ENCODE measurements at regions not wholly inside any gene's neighbourhood (a gene's known extent, or its start where the extent isn't known, plus 50 kb on each side); places are given as distances from the start of the nearest gene placed in this dataset.

GRCh38 chr3:146892041-146892440, 286.9 kb upstream of the PLSCR5 start:
- POLR2A ChIA-PET, result no interaction called here
- H3K9me2 ChIP-seq, result no peaks in the 10 kb centered on the region
- no peak overlapping the region for H3K9ac ChIP-seq
- TF ChIP-seq USF2 (IDR thresholded peaks at IDR 0.05; ENCODE audit: borderline replicate concordance, low read depth, low read length), result no peak
- no peak for TF ChIP-seq PBX3 (IDR thresholded peaks at IDR 0.05)
- TF ChIP-seq CTCF (IDR thresholded peaks at IDR 0.05), result no peak
- no peak for TF ChIP-seq SIN3A (IDR thresholded peaks at IDR 0.05; ENCODE audit: borderline replicate concordance, low read depth, low read length)
- no peak for DNase-seq
- H3K36me3 ChIP-seq (replicated peaks in 1 of 2; ENCODE audit: control insufficient read depth in 1 of 2, insufficient read depth in 2 of 2, low read length in 1 of 2), result no peaks in the 10 kb centered on the region
- no peak overlapping the region for H3K4me3 ChIP-seq (ENCODE audit: low read depth in 2 of 2, low read length in 1 of 2)
- H3K4me1 ChIP-seq (ENCODE audit: control insufficient read depth in 1 of 2, insufficient read depth in 2 of 2, low read depth in 1 of 2, low read length in 1 of 2), result no peaks in the 10 kb centered on the region
- no peak overlapping the region for H3K4me2 ChIP-seq
- no peak overlapping the region for H2AFZ ChIP-seq (ENCODE audit: low read depth)
- H3K9me3 ChIP-seq, result no peaks in the 10 kb centered on the region
- H4K20me1 ChIP-seq (ENCODE audit: insufficient read depth), result no peaks in the 10 kb centered on the region
- 16% methylated on average over 5 of the region's 5 CpGs for WGBS (ENCODE audit: low lambda C conversion rate)
- no peaks in the 10 kb centered on the region for H3F3A ChIP-seq (replicated peaks; ENCODE audit: insufficient read depth)
- peaks cover 4% of the 10 kb centered on the region; the same call in 1 of the 2 replicates for H3K27me3 ChIP-seq (ENCODE audit: insufficient read depth)
- no peak overlapping the region for H3K27ac ChIP-seq (ENCODE audit: low read depth in 2 of 2, low read length in 1 of 2)
- CTCF ChIA-PET, result no interaction called here
- H3K79me2 ChIP-seq (ENCODE audit: insufficient read depth), result no peaks in the 10 kb centered on the region

DNA sequence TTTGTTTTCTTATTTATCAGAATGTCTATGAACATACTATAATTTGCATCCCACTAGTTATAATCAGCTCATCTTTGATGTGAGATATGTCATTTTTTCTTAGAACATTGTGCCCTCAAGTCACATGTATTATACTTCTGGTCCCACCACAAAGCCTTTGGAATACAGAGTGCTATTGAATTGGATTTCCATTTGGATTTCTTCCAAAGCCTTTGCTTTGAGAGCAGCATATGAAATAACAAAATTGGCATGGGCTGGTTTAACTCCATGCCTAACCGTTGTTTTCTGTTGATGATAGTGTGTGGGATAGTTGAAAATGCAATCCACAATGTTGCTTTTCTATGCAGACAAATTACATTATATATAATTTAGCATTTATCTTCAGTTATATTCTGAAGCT, 284.5 kb upstream of the PLSCR5 start:
- Histone ChIP-seq H3K36me3 (replicated peaks in 1 of 2; ENCODE audit: control insufficient read depth in 1 of 2, insufficient read depth in 2 of 2, low read length in 1 of 2) (no peaks in the 10 kb centered on the region), H3K4me2 (no peak overlapping the region), H3K4me1 (ENCODE audit: control insufficient read depth in 1 of 2, insufficient read depth in 2 of 2, low read depth in 1 of 2, low read length in 1 of 2) (no peaks in the 10 kb centered on the region), H3K79me2 (ENCODE audit: insufficient read depth) (no peaks in the 10 kb centered on the region), H3K9ac (no peak overlapping the region), H3K9me2 (no peaks in the 10 kb centered on the region), H2AFZ (ENCODE audit: low read depth) (no peak overlapping the region), H3K9me3 (no peaks in the 10 kb centered on the region), H3F3A (replicated peaks; ENCODE audit: insufficient read depth) (no peaks in the 10 kb centered on the region), H4K20me1 (ENCODE audit: insufficient read depth) (no peaks in the 10 kb centered on the region), H3K27me3 (ENCODE audit: insufficient read depth) (peaks cover 4% of the 10 kb centered on the region; the same call in 1 of the 2 replicates), H3K4me3 (ENCODE audit: low read depth in 2 of 2, low read length in 1 of 2) (no peak overlapping the region), H3K27ac (ENCODE audit: low read depth in 2 of 2, low read length in 1 of 2) (no peak overlapping the region)
- ChIA-PET POLR2A (no interaction called here), CTCF (no interaction called here)
- DNase-seq, result no peak
- 0% methylated on average over 1 of the region's 1 CpG for WGBS (ENCODE audit: low lambda C conversion rate)
- no peak for TF ChIP-seq RCOR1 (IDR thresholded peaks at IDR 0.05; ENCODE audit: low read length)
- no peak for TF ChIP-seq TCF12 (IDR thresholded peaks at IDR 0.05)
- TF ChIP-seq ELF1 (IDR thresholded peaks at IDR 0.05), result no peak
- TF ChIP-seq NFIC (IDR thresholded peaks at IDR 0.05; ENCODE audit: borderline replicate concordance), result no peak
- TF ChIP-seq IRF3 (IDR thresholded peaks at IDR 0.05; ENCODE audit: low read depth, low read length), result no peak
- no peak for TF ChIP-seq POLR2AphosphoS5 (IDR thresholded peaks at IDR 0.05; ENCODE audit: low read depth, low read length)
- no peak for TF ChIP-seq NRF1 (IDR thresholded peaks at IDR 0.05; ENCODE audit: low read depth, low read length)
- TF ChIP-seq EP300 (IDR thresholded peaks at IDR 0.05; ENCODE audit: borderline replicate concordance in 1 of 2, low read depth in 1 of 2, low read length in 1 of 2), result no peak
- no peak for TF ChIP-seq GATA2 (CRISPR knock-in tag; IDR thresholded peaks at IDR 0.05)
- no peak for TF ChIP-seq REST (IDR thresholded peaks at IDR 0.05; ENCODE audit: low read depth, low read length)
- TF ChIP-seq GABPA (IDR thresholded peaks at IDR 0.05; ENCODE audit: low read depth), result no peak
- no peak for TF ChIP-seq TEAD4 (IDR thresholded peaks at IDR 0.05; ENCODE audit: borderline replicate concordance, insufficient read depth)
- no peak for TF ChIP-seq YY1 (IDR thresholded peaks at IDR 0.05; ENCODE audit: low read depth)
- TF ChIP-seq, protein P1, sequence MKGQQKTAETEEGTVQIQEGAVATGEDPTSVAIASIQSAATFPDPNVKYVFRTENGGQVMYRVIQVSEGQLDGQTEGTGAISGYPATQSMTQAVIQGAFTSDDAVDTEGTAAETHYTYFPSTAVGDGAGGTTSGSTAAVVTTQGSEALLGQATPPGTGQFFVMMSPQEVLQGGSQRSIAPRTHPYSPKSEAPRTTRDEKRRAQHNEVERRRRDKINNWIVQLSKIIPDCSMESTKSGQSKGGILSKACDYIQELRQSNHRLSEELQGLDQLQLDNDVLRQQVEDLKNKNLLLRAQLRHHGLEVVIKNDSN (IDR thresholded peaks at IDR 0.05; ENCODE audit: borderline replicate concordance, low read depth), result no peak
- no peak for TF ChIP-seq TAF1 (IDR thresholded peaks at IDR 0.05; ENCODE audit: borderline replicate concordance, low read depth, low read length)
- no peak for TF ChIP-seq RAD21 (IDR thresholded peaks at IDR 0.05; ENCODE audit: low read length)
- no peak for TF ChIP-seq FOSL2 (IDR thresholded peaks at IDR 0.05; ENCODE audit: borderline replicate concordance, low read depth)

Data from SK-N-SH (cell line).